PFSK-1 (cell line): ENCODE measurements at regions not wholly inside any gene's neighbourhood (a gene's known extent, or its start where the extent isn't known, plus 50 kb on each side); places are given as distances from the start of the nearest gene placed in this dataset.

ENCODE experiments used
- POLR2AphosphoS5 ChIP-seq: IDR thresholded peaks from 2 replicates; pipeline ENCODE4 v1.6.1; 2012; ENCODE audit warnings: low read depth, mild to moderate bottlenecking, control low read depth, low read length, moderate library complexity
- SIN3A ChIP-seq: IDR thresholded peaks from 2 replicates; pipeline ENCODE4 v1.6.1; 2012; ENCODE audit warnings: mild to moderate bottlenecking, low read length, moderate library complexity, borderline replicate concordance; ENCODE audit not compliant: insufficient read depth
- TAF1 ChIP-seq: IDR thresholded peaks from 2 replicates; pipeline ENCODE4 v1.6.1; 2012; ENCODE audit warnings: low read length, control low read depth, borderline replicate concordance; ENCODE audit not compliant: insufficient read depth
- TF ChIP-seq, protein P1 (sequence below), 2 experiments: IDR thresholded peaks; 2 replicates each; pipeline versions ENCODE4 v1.6.1 to v1.8.0; 2011 to 2012; ENCODE audit warnings: low read depth in 2 of 2, low read length in 2 of 2, control low read depth in 1 of 2, inconsistent platforms in 1 of 2, mild to moderate bottlenecking in 1 of 2, moderate library complexity in 1 of 2; ENCODE audit not compliant: insufficient read depth in 1 of 2

DNA sequence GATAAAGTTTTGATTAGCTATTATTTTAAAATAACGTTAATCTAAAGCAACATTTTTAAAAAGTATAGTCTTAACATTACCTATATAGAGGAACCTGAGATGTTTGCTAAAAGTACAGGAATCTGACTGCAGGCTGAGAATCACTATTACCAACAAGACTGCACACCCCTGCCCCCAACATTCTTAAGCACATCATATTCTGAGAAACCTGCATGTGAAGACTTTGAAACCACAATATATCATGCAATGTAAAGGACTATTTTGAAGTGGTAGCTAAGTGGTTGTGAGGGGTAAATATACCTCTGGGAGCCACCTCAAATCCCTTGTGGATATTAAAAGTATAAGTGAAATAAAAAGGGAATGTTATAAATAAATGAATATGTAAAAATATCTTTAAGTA lies 119.0 kb upstream of the KLF12 start:
- TF ChIP-seq SIN3A (no peak), POLR2AphosphoS5 (no peak), TAF1 (no peak)
- TF ChIP-seq, protein P1, sequence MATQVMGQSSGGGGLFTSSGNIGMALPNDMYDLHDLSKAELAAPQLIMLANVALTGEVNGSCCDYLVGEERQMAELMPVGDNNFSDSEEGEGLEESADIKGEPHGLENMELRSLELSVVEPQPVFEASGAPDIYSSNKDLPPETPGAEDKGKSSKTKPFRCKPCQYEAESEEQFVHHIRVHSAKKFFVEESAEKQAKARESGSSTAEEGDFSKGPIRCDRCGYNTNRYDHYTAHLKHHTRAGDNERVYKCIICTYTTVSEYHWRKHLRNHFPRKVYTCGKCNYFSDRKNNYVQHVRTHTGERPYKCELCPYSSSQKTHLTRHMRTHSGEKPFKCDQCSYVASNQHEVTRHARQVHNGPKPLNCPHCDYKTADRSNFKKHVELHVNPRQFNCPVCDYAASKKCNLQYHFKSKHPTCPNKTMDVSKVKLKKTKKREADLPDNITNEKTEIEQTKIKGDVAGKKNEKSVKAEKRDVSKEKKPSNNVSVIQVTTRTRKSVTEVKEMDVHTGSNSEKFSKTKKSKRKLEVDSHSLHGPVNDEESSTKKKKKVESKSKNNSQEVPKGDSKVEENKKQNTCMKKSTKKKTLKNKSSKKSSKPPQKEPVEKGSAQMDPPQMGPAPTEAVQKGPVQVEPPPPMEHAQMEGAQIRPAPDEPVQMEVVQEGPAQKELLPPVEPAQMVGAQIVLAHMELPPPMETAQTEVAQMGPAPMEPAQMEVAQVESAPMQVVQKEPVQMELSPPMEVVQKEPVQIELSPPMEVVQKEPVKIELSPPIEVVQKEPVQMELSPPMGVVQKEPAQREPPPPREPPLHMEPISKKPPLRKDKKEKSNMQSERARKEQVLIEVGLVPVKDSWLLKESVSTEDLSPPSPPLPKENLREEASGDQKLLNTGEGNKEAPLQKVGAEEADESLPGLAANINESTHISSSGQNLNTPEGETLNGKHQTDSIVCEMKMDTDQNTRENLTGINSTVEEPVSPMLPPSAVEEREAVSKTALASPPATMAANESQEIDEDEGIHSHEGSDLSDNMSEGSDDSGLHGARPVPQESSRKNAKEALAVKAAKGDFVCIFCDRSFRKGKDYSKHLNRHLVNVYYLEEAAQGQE (IDR thresholded peaks at IDR 0.05; ENCODE audit: insufficient read depth in 1 of 2, low read depth in 2 of 2, low read length in 2 of 2) = no peak
